ENCODE measurements at regions not wholly inside any gene's neighbourhood (a gene's known extent, or its start where the extent isn't known, plus 50 kb on each side); places are given as distances from the start of the nearest gene placed in this dataset.

- TF ChIP-seq, protein P1, sequence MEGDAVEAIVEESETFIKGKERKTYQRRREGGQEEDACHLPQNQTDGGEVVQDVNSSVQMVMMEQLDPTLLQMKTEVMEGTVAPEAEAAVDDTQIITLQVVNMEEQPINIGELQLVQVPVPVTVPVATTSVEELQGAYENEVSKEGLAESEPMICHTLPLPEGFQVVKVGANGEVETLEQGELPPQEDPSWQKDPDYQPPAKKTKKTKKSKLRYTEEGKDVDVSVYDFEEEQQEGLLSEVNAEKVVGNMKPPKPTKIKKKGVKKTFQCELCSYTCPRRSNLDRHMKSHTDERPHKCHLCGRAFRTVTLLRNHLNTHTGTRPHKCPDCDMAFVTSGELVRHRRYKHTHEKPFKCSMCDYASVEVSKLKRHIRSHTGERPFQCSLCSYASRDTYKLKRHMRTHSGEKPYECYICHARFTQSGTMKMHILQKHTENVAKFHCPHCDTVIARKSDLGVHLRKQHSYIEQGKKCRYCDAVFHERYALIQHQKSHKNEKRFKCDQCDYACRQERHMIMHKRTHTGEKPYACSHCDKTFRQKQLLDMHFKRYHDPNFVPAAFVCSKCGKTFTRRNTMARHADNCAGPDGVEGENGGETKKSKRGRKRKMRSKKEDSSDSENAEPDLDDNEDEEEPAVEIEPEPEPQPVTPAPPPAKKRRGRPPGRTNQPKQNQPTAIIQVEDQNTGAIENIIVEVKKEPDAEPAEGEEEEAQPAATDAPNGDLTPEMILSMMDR (IDR thresholded peaks at IDR 0.05 in 8 of 11, conservative IDR thresholded peaks at IDR 0.05 in 3 of 11): no peak
- TF ChIP-seq POLR2A (IDR thresholded peaks at IDR 0.05) (no peak), POLR2AphosphoS5 (IDR thresholded peaks at IDR 0.05) (no peak)
These were observed 269.2 kb upstream of the ELAVL2 start for GRCh38 chr9:24095246-24095645.
